Sigmoid colon (tissue), 6 donors: ENCODE measurements at regions not wholly inside any gene's neighbourhood (a gene's known extent, or its start where the extent isn't known, plus 50 kb on each side); places are given as distances from the start of the nearest gene placed in this dataset.
A peak's percentile ranks its signal among the peaks of the same experiment; 100 is the strongest.

Experiments
- DNase-seq: peaks from one replicate; pipeline ENCODE4 v3.0.0-alpha.2; 2019
- H3K27ac ChIP-seq, 4 donors: fragments of 200-600 bp; sonication (generic); one replicate each; pipeline ENCODE4 v1.5.1; 2016 to 2019; ENCODE audit warnings: mild to moderate bottlenecking in 1 of 4
- H3K27me3 ChIP-seq, 3 donors: fragments of 200-600 bp; sonication (generic); one replicate each; pipeline ENCODE4 v1.5.1; 2019; ENCODE audit warnings: mild to moderate bottlenecking in 1 of 3
- H3K36me3 ChIP-seq, 4 donors: fragments of 200-600 bp; sonication (generic); one replicate each; pipeline ENCODE4 v1.5.1; 2016 to 2019
- H3K4me1 ChIP-seq, 4 donors: fragments of 200-600 bp; sonication (generic); one replicate each; pipeline ENCODE4 v1.5.1; 2017 to 2019
- H3K4me3 ChIP-seq, 4 donors: fragments of 200-600 bp; sonication (generic); one replicate each; pipeline ENCODE4 v1.5.1; 2017 to 2019; ENCODE audit warnings: mild to moderate bottlenecking in 2 of 4, moderate library complexity in 1 of 4
- H3K9me3 ChIP-seq, 4 donors: fragments of 200-600 bp in 3 of 4; sonication (generic) in 3 of 4; one replicate each; pipeline versions ENCODE4 v1.5.1 to v1.6.1; 2013 to 2019
- EP300 ChIP-seq, 4 donors: sonication (generic); formaldehyde crosslinking; IDR thresholded peaks; one replicate each; pipeline ENCODE4 v1.6.1; 2017; ENCODE audit warnings: antibody characterized with exemption in 4 of 4
- POLR2A ChIP-seq, 2 donors: fragments of 450-650 bp; IDR thresholded peaks; one replicate each; pipeline ENCODE4 v1.6.1; 2016; ENCODE audit warnings: antibody characterized with exemption in 2 of 2, mild to moderate bottlenecking in 2 of 2, moderate library complexity in 2 of 2
- POLR2AphosphoS5 ChIP-seq, 4 donors: sonication (generic); formaldehyde crosslinking; IDR thresholded peaks; one replicate each; pipeline ENCODE4 v1.6.1; 2017; ENCODE audit warnings: antibody characterized with exemption in 4 of 4
- WGBS, 2 donors: extraction: QIAGEN DNeasy Blood & Tissue Kit; methylation state at CpG; one replicate each; pipeline ENCODE4 v1.1.7; 2013; 5-methylcytosine and 5-hydroxymethylcytosine counted together
- intact Hi-C: fragments of 100-400 bp; cut with DNase I; formaldehyde crosslinking; loops from one replicate; pipeline ENCODE4 v1.15.1; 2023
- TF ChIP-seq, protein P1 (sequence below), 4 experiments: fragments of 450-650 bp in 3 of 4; fragments of 200-600 bp in 1 of 4; IDR thresholded peaks; one replicate each; pipeline ENCODE4 v1.5.1; 2016 to 2019; ENCODE audit warnings: antibody characterized with exemption in 4 of 4, mild to moderate bottlenecking in 3 of 4, moderate library complexity in 2 of 4
- donor health status: healthy with polysubstance abuse.
- donor health status: healthy.

DNA sequence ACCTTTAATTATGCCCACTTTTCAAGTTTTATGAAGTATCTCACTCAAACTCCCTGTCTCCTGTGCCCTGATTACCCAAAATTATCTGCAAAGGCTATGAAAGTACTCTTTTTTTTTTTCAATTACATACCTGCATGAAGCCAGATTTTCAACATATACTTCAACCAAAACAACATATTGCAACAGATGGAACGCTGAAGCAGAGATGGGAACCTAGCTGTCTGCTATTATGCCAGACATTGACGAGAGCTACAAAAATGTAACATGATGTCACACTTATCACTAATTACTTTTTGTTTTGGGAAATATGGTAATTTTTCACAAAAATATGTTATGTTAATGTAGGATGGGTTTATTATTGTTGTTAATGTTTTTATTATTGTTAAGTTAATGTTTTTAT is 86.5 kb upstream of the SLC1A3 start:
- no peaks in the 10 kb centered on the region for H3K4me1 ChIP-seq
- H3K27me3 ChIP-seq, result no peaks in the 10 kb centered on the region
- no peak overlapping the region for H3K4me3 ChIP-seq
- TF ChIP-seq POLR2A (IDR thresholded peaks at IDR 0.05), result no peak
- TF ChIP-seq POLR2AphosphoS5 (IDR thresholded peaks at IDR 0.05), result no peak
- TF ChIP-seq EP300 (IDR thresholded peaks at IDR 0.05), result no peak
- TF ChIP-seq, protein P1, sequence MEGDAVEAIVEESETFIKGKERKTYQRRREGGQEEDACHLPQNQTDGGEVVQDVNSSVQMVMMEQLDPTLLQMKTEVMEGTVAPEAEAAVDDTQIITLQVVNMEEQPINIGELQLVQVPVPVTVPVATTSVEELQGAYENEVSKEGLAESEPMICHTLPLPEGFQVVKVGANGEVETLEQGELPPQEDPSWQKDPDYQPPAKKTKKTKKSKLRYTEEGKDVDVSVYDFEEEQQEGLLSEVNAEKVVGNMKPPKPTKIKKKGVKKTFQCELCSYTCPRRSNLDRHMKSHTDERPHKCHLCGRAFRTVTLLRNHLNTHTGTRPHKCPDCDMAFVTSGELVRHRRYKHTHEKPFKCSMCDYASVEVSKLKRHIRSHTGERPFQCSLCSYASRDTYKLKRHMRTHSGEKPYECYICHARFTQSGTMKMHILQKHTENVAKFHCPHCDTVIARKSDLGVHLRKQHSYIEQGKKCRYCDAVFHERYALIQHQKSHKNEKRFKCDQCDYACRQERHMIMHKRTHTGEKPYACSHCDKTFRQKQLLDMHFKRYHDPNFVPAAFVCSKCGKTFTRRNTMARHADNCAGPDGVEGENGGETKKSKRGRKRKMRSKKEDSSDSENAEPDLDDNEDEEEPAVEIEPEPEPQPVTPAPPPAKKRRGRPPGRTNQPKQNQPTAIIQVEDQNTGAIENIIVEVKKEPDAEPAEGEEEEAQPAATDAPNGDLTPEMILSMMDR (IDR thresholded peaks at IDR 0.05), result no peak
- no peak for DNase-seq
- H3K27ac ChIP-seq, result no peak overlapping the region
- WGBS, 2 donors, result 86 to 91% methylated on average over 2 of the region's 2 CpGs
- H3K36me3 ChIP-seq, result no peaks in the 10 kb centered on the region
- no peaks in the 10 kb centered on the region for H3K9me3 ChIP-seq
- intact Hi-C loops, result no loop called here

DNA sequence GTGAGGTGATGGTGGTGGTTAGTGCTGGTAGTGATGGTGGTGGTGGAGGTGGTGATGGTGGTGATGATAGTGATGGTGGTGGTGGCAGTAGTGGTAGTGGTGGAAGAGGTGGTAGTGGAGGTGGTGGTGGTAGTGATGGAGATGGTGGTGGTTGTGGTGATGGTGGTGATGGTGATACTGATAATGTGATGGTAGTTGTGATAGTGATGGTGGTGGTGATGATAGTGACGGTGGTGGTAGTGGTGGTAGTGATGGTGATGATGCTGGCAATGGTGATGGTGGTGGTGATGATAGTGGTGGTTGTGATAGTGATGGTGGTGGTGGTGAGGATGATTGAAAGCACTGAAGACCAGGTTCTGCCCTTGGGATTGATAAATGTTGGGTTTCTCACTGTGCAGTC is 85.2 kb upstream of the SLC1A3 start:
- H3K4me3 ChIP-seq, result no peak overlapping the region
- TF ChIP-seq POLR2AphosphoS5 (IDR thresholded peaks at IDR 0.05) (no peak), EP300 (IDR thresholded peaks at IDR 0.05) (no peak)
- no peaks in the 10 kb centered on the region for H3K4me1 ChIP-seq
- intact Hi-C loops, result no loop called here
- H3K9me3 ChIP-seq, result no peaks in the 10 kb centered on the region
- no peak overlapping the region for H3K27ac ChIP-seq
- no peaks in the 10 kb centered on the region for H3K27me3 ChIP-seq
- 42 to 91% methylated on average over 1 of the region's 1 CpG for WGBS, 2 donors
- H3K36me3 ChIP-seq, result no peaks in the 10 kb centered on the region
- DNase-seq, result no peak

DNA sequence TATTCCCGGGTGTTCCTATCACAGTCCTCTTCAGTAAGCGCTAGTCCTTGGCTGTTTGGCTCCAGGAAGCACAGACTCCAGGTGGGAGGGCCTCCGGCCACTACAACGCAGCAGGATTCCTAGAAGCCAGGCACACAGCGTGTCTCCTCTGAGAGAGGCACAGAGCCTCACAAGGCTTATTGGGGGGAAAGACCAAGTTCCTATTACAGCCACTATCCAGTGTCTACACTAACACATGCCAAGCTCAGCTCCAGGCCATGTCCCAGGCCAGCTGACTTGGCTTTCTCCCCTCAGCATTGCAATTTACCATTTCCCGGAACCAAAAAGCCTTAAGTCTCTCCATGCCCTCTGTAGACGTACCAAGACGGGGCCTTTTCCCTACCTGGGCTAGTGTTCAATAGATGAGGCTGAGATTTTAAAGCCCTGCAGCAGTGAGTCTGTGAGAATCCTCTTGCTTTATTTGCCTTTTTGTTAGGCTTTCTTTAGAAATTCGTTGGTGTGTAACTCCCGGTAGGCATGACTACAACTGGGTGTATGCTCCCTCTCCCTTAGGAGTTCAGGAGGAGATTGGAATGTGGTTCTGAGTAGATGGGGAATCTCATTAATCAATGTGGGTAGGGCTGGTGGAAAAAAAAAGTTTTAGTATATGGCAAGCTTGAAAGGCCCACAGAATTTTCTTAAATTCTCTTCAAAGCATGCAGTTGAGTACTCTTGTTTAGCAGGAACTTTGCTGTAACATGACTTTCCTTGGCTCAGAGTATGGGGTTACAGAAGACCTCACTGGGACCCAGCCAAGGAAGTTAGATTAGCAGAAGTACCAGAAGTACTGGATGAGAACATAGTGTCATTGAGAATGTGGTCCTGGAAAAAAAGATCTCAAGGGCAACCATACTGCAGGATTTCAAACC is 84.3 kb upstream of the SLC1A3 start:
- H3K36me3 ChIP-seq, result no peaks in the 10 kb centered on the region
- intact Hi-C loops, result no loop called here

DNA sequence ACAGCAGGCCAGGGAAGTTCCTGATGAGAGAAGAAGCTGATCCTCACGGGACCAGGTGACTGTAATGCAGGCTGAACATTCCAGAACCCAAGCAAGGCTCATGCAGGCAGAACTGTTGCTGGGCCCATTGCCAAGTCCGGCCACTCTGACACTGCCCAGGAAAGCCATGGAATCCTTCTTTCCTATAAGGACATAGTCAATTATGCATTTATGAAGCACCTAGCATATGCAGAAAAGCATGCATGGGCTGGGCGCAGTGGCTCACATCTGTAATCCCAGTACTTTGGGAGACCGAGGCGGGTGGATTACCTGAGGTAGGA is 83.7 kb upstream of the SLC1A3 start:
- no peak for TF ChIP-seq POLR2A (IDR thresholded peaks at IDR 0.05)
- no peak for TF ChIP-seq EP300 (IDR thresholded peaks at IDR 0.05)
- TF ChIP-seq POLR2AphosphoS5 (IDR thresholded peaks at IDR 0.05), result no peak
- TF ChIP-seq, protein P1 (IDR thresholded peaks at IDR 0.05), result no peak
- intact Hi-C loops, result no loop called here
- Histone ChIP-seq H3K36me3 (no peaks in the 10 kb centered on the region), H3K4me1 (no peaks in the 10 kb centered on the region), H3K27ac (no peak overlapping the region), H3K4me3 (no peak overlapping the region), H3K27me3 (no peaks in the 10 kb centered on the region), H3K9me3 (no peaks in the 10 kb centered on the region)
- WGBS, 2 donors, result 82 to 91% methylated on average over 5 of the region's 5 CpGs
- no peak for DNase-seq

More for the DNA sequence above, 84.3 kb upstream of the SLC1A3 start:
- peak overlapping the region in 1 of 4 donors; percentile 28 for H3K27ac ChIP-seq
- H3K4me3 ChIP-seq, result no peak overlapping the region
- no peaks in the 10 kb centered on the region for H3K27me3 ChIP-seq
- no peak for TF ChIP-seq POLR2AphosphoS5 (IDR thresholded peaks at IDR 0.05)
- TF ChIP-seq EP300 (IDR thresholded peaks at IDR 0.05), result no peak
- TF ChIP-seq, protein P1 (IDR thresholded peaks at IDR 0.05), result no peak
- no peak for TF ChIP-seq POLR2A (IDR thresholded peaks at IDR 0.05)
- no peak for DNase-seq
- no peaks in the 10 kb centered on the region for H3K9me3 ChIP-seq
- H3K4me1 ChIP-seq, result no peaks in the 10 kb centered on the region
- WGBS, 2 donors, result 77 to 84% methylated on average over 10 of the region's 10 CpGs

DNA sequence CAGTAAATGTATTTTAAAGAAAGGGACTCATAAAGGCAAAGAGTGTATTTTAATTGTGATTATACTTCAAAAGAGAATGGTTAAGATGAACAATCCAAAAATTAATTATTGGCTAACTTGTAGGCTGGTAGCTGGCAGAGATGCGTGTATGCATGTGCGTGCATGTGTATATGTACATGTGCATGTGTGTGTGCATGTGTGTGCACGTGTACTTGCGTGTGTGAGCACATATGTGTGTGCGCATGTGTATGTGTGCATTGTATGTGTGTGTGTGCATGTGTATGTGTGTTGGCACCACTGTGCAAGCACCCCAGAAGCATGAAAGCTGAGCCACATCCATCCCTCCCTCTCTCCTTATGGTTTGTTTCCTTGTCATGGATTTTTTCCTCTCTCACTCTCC is 83.0 kb upstream of the SLC1A3 start:
- TF ChIP-seq, protein P1 (IDR thresholded peaks at IDR 0.05), result no peak
- TF ChIP-seq POLR2A (IDR thresholded peaks at IDR 0.05) (no peak), POLR2AphosphoS5 (IDR thresholded peaks at IDR 0.05) (no peak), EP300 (IDR thresholded peaks at IDR 0.05) (no peak)
- Histone ChIP-seq H3K9me3 (no peaks in the 10 kb centered on the region), H3K27ac (no peak overlapping the region), H3K36me3 (no peaks in the 10 kb centered on the region), H3K4me3 (no peak overlapping the region), H3K27me3 (no peaks in the 10 kb centered on the region), H3K4me1 (no peaks in the 10 kb centered on the region)
- no peak for DNase-seq
- WGBS, 2 donors, result 90 to 91% methylated on average over 5 of the region's 5 CpGs
- intact Hi-C loops, result no loop called here
